DND-41 (cell line): ENCODE measurements at regions not wholly inside any gene's neighbourhood (a gene's known extent, or its start where the extent isn't known, plus 50 kb on each side); places are given as distances from the start of the nearest gene placed in this dataset.

Experiments used
- EZH2 ChIP-seq: IDR thresholded peaks from 3 replicates; pipeline ENCODE4 v1.6.1; 2012; ENCODE audit warnings: borderline replicate concordance, low read depth, mild to moderate bottlenecking, moderate library complexity, low read length, inconsistent platforms; ENCODE audit not compliant: severe bottlenecking
- TF ChIP-seq, protein P1 (sequence below): IDR thresholded peaks from 2 replicates; pipeline ENCODE4 v1.5.1; 2012; ENCODE audit warnings: borderline replicate concordance, low read length, moderate library complexity, mild to moderate bottlenecking; ENCODE audit not compliant: poor library complexity, severe bottlenecking; ENCODE audit errors: extremely low read depth

DNA sequence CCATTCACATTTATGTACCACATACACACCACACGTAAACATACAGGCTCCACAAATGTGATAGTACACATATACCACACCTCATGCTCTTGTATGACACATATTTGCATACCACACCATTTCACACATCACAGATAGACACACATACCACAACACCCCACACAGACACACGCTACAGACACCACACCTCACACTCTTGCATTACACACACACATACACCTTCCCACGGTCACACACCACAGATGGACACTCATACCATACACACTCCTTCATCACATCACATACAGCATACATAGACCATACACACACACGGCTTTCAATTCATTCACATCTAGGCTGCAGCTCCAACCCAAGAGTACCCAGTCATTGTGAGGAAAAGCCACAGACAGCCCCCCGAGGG lies 222.5 kb upstream of the RPL34 start:
- TF ChIP-seq, protein P1, sequence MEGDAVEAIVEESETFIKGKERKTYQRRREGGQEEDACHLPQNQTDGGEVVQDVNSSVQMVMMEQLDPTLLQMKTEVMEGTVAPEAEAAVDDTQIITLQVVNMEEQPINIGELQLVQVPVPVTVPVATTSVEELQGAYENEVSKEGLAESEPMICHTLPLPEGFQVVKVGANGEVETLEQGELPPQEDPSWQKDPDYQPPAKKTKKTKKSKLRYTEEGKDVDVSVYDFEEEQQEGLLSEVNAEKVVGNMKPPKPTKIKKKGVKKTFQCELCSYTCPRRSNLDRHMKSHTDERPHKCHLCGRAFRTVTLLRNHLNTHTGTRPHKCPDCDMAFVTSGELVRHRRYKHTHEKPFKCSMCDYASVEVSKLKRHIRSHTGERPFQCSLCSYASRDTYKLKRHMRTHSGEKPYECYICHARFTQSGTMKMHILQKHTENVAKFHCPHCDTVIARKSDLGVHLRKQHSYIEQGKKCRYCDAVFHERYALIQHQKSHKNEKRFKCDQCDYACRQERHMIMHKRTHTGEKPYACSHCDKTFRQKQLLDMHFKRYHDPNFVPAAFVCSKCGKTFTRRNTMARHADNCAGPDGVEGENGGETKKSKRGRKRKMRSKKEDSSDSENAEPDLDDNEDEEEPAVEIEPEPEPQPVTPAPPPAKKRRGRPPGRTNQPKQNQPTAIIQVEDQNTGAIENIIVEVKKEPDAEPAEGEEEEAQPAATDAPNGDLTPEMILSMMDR = no peak
- no peak for TF ChIP-seq EZH2
